Loucy (cell line): ENCODE measurements at regions not wholly inside any gene's neighbourhood (a gene's known extent, or its start where the extent isn't known, plus 50 kb on each side); places are given as distances from the start of the nearest gene placed in this dataset.

ENCODE experiments used
- H2AFZ ChIP-seq: fragments of 200-600 bp; sonication (generic); 2 replicates; pipeline ENCODE4 v1.6.0; 2016; ENCODE audit warnings: antibody characterized with exemption, mild to moderate bottlenecking, low read length, moderate library complexity
- H3F3A ChIP-seq: fragments of 200-600 bp; 2 replicates; pipeline ENCODE4 v1.6.0; 2016; ENCODE audit warnings: antibody characterized with exemption, low read depth, mild to moderate bottlenecking
- H3K27me3 ChIP-seq: fragments of 200-600 bp; sonication (generic); 2 replicates; pipeline ENCODE4 v1.6.1; 2014; ENCODE audit warnings: low read length, mild to moderate bottlenecking; ENCODE audit not compliant: insufficient read depth, poor library complexity, severe bottlenecking
- H3K36me3 ChIP-seq: fragments of 200-600 bp; sonication (generic); 2 replicates; pipeline ENCODE4 v1.6.1; 2016; ENCODE audit warnings: low read length; ENCODE audit not compliant: insufficient read depth
- H3K4me1 ChIP-seq: fragments of 200-600 bp; sonication (generic); 2 replicates; pipeline ENCODE4 v1.5.1; 2014; ENCODE audit warnings: low read length, mild to moderate bottlenecking; ENCODE audit not compliant: insufficient read depth, poor library complexity, severe bottlenecking
- H3K4me2 ChIP-seq: fragments of 200-600 bp; sonication (generic); 2 replicates; pipeline ENCODE4 v1.6.0; 2014; ENCODE audit warnings: antibody characterized with exemption, low read length, low read depth, mild to moderate bottlenecking; ENCODE audit not compliant: poor library complexity, severe bottlenecking
- H3K4me3 ChIP-seq: fragments of 200-600 bp; sonication (generic); 2 replicates; pipeline ENCODE4 v1.5.1; 2014; ENCODE audit warnings: low read length, mild to moderate bottlenecking, mixed read lengths; ENCODE audit not compliant: poor library complexity, severe bottlenecking
- H3K79me2 ChIP-seq: fragments of 200-600 bp; sonication (generic); 2 replicates; pipeline ENCODE4 v1.6.1; 2014; ENCODE audit warnings: low read length; ENCODE audit not compliant: insufficient read depth
- H3K9ac ChIP-seq: fragments of 200-600 bp; sonication (generic); 2 replicates; pipeline ENCODE4 v1.6.0; 2014; ENCODE audit warnings: mild to moderate bottlenecking, low read depth, low read length, moderate library complexity; ENCODE audit not compliant: poor library complexity, severe bottlenecking
- H3K9me2 ChIP-seq: fragments of 200-600 bp; sonication (generic); replicated peaks from 2 replicates; pipeline ENCODE4 v1.6.1; 2016; ENCODE audit warnings: low read depth, low read length, mixed read lengths
- H3K9me3 ChIP-seq: fragments of 200-600 bp; sonication (generic); 2 replicates; pipeline ENCODE4 v1.6.1; 2014; ENCODE audit warnings: mild to moderate bottlenecking, antibody characterized with exemption, low read length, low read depth; ENCODE audit not compliant: insufficient read depth
- H4K20me1 ChIP-seq: fragments of 200-600 bp; sonication (generic); 2 replicates; pipeline ENCODE4 v1.6.0; 2014; ENCODE audit warnings: antibody characterized with exemption, low read length, mild to moderate bottlenecking; ENCODE audit not compliant: insufficient read depth, poor library complexity, severe bottlenecking
- EZH2phosphoT487 ChIP-seq: fragments of 200-600 bp; IDR thresholded peaks from 2 replicates; pipeline ENCODE4 v1.6.1; 2018; ENCODE audit warnings: antibody characterized with exemption, mild to moderate bottlenecking, moderate library complexity, borderline replicate concordance
- TF ChIP-seq, protein P1 (sequence below): fragments of 200-600 bp; sonication (generic); conservative IDR thresholded peaks from 2 replicates; pipeline ENCODE4 v1.5.1; 2014; ENCODE audit warnings: mild to moderate bottlenecking, antibody characterized with exemption, low read length

DNA sequence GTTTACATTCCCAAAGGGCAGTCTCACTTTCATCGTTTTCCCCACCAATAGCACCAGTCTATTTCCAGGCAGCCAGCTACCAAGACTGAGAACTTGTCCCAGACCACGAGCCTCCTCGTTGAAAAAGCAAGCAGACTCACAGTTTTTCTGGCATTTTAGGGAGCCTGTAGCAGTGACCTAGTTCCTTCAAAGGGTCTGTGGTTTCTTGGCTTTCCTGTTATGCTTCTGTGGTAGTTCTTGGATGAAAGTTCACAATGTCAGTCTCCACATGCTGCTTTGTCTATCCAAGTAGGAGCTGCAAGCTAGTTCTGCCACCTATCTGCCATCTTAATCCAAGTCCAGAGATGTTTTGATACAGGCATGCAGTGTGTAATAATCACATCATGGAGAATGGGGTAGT, 151.6 kb upstream of the ZC4H2 start:
- H3K9ac ChIP-seq = peak overlapping the region; percentile 43
- H2AFZ ChIP-seq = 0 out of 2 replicates have a peak overlapping the region, but pooled peaks have one; percentile 2
- H3K9me3 ChIP-seq = no peaks in the 10 kb centered on the region
- no peaks in the 10 kb centered on the region for H3K36me3 ChIP-seq
- TF ChIP-seq EZH2phosphoT487 = no peak
- TF ChIP-seq, protein P1, sequence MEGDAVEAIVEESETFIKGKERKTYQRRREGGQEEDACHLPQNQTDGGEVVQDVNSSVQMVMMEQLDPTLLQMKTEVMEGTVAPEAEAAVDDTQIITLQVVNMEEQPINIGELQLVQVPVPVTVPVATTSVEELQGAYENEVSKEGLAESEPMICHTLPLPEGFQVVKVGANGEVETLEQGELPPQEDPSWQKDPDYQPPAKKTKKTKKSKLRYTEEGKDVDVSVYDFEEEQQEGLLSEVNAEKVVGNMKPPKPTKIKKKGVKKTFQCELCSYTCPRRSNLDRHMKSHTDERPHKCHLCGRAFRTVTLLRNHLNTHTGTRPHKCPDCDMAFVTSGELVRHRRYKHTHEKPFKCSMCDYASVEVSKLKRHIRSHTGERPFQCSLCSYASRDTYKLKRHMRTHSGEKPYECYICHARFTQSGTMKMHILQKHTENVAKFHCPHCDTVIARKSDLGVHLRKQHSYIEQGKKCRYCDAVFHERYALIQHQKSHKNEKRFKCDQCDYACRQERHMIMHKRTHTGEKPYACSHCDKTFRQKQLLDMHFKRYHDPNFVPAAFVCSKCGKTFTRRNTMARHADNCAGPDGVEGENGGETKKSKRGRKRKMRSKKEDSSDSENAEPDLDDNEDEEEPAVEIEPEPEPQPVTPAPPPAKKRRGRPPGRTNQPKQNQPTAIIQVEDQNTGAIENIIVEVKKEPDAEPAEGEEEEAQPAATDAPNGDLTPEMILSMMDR = peak; percentile 27; the same call in 1 of the 2 replicates
- peaks cover 14% of the 10 kb centered on the region for H3K4me1 ChIP-seq
- H3K9me2 ChIP-seq = no peaks in the 10 kb centered on the region
- H3K27me3 ChIP-seq = no peaks in the 10 kb centered on the region
- H3K4me3 ChIP-seq = peak overlapping the region; percentile 69
- H3K4me2 ChIP-seq = peak overlapping the region; percentile 70
- H3F3A ChIP-seq = no peaks in the 10 kb centered on the region
- no peaks in the 10 kb centered on the region for H3K79me2 ChIP-seq
- H4K20me1 ChIP-seq = no peaks in the 10 kb centered on the region

DNA sequence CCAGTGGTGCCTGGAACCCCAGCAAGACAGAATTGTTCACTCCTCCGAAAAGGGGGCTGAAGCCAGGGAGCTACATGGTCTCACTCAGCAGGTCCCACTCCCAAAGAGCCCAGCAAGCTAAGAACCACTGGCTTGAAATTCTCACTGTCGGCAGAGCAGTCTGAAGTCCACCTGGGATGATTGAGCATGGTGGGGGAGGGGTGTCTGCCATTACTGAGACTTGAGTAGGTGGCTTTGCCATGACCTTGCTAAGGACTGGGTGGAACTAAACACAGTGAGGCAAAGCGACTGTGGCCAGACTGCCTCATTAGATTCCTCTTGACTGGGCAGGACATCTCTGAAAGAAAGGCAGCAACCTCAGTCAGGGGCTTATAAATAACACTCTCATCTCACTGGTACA, 122.6 kb upstream of the ZC4H2 start:
- Histone ChIP-seq H2AFZ (no peak overlapping the region), H3K4me2 (no peak overlapping the region), H3K27me3 (no peaks in the 10 kb centered on the region), H3K36me3 (no peaks in the 10 kb centered on the region), H3K79me2 (no peaks in the 10 kb centered on the region), H3F3A (no peaks in the 10 kb centered on the region), H3K4me1 (no peaks in the 10 kb centered on the region), H3K9me3 (no peaks in the 10 kb centered on the region), H3K9ac (no peak overlapping the region), H3K4me3 (no peak overlapping the region), H3K9me2 (no peaks in the 10 kb centered on the region), H4K20me1 (no peaks in the 10 kb centered on the region)
- TF ChIP-seq, protein P1 = no peak
- no peak for TF ChIP-seq EZH2phosphoT487

DNA sequence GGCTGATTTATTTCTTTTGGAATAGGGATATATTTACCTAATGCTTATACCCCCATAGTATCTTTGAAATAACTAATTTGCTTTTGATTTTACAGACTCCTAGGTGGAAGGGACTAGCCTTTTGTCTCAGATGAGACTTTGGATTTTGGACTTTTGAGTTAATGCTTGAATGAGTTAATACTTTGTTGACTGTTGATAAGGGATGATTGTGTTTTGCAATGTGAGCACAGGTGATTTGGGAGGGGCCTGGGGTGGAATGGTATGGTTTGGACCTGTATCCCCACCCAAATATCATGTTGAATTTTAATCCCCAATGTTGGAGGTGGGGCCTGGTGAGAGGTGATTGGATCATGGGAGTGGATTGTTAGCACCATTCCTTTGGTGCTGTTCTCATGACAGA, 117.4 kb upstream of the ZC4H2 start:
- H3K27me3 ChIP-seq = no peaks in the 10 kb centered on the region
- no peaks in the 10 kb centered on the region for H4K20me1 ChIP-seq
- H3K9ac ChIP-seq = no peak overlapping the region
- H3K9me2 ChIP-seq = no peaks in the 10 kb centered on the region
- TF ChIP-seq, protein P1 = no peak
- no peak for TF ChIP-seq EZH2phosphoT487
- no peaks in the 10 kb centered on the region for H3K79me2 ChIP-seq
- no peaks in the 10 kb centered on the region for H3F3A ChIP-seq
- no peaks in the 10 kb centered on the region for H3K4me1 ChIP-seq
- H3K4me2 ChIP-seq = no peak overlapping the region
- no peaks in the 10 kb centered on the region for H3K9me3 ChIP-seq
- peaks cover 3% of the 10 kb centered on the region; the same call in 1 of the 2 replicates for H3K36me3 ChIP-seq
- no peak overlapping the region for H2AFZ ChIP-seq
- H3K4me3 ChIP-seq = no peak overlapping the region
